ENCODE measurements at regions not wholly inside any gene's neighbourhood (a gene's known extent, or its start where the extent isn't known, plus 50 kb on each side); places are given as distances from the start of the nearest gene placed in this dataset. TPM values are rescaled to one million over a fixed set of nuclear protein-coding genes. Genes with fewer than 3 reads are reported as not detected.

GRCh38 chr1:94595658-94596057 is 54.1 kb upstream of the F3 start:
- no peaks in the 10 kb centered on the region for H3K9me3 ChIP-seq (ENCODE audit: control insufficient read depth in 1 of 2, low read length in 2 of 2)
- Mint-ChIP-seq H3K27me3 (peaks cover 6 to 7% of the 10 kb centered on the region in 2 donors), H3K27ac (peak overlapping the region in 1 of 7 donors; percentile 32), H3K36me3 (no peaks in the 10 kb centered on the region), H3K4me3 (no peak overlapping the region), H3K9me3 (no peaks in the 10 kb centered on the region), H3K4me1 (no peaks in the 10 kb centered on the region)
- no peak for DNase-seq
- no peak overlapping the region for H3K4me3 ChIP-seq (ENCODE audit: low read length in 2 of 2)
- H3K27me3 ChIP-seq (ENCODE audit: insufficient read depth, low read length): no peaks in the 10 kb centered on the region
- ChIA-PET POLR2A (ENCODE audit: partially characterized antibody) (no interaction called here), CTCF (ENCODE audit: partially characterized antibody) (no interaction called here)
- no peaks in the 10 kb centered on the region for H3K4me1 ChIP-seq (ENCODE audit: insufficient read depth, low read length)
- no peak overlapping the region for H3K27ac ChIP-seq (ENCODE audit: low read depth, low read length)
- intact Hi-C loops (cut with micrococcal nuclease): no loop called here
- no peaks in the 10 kb centered on the region for H3K36me3 ChIP-seq (ENCODE audit: insufficient read depth, low read length)

GRCh38 chr1:94593611-94594010 is 52.1 kb upstream of the F3 start:
- H3K36me3 Mint-ChIP-seq: no peaks in the 10 kb centered on the region
- Histone ChIP-seq H3K4me1 (ENCODE audit: insufficient read depth, low read length) (no peaks in the 10 kb centered on the region), H3K27ac (ENCODE audit: low read depth, low read length) (no peak overlapping the region), H3K27me3 (ENCODE audit: insufficient read depth, low read length) (no peaks in the 10 kb centered on the region), H3K4me3 (ENCODE audit: low read length in 2 of 2) (no peak overlapping the region), H3K36me3 (ENCODE audit: insufficient read depth, low read length) (no peaks in the 10 kb centered on the region), H3K9me3 (ENCODE audit: control insufficient read depth in 1 of 2, low read length in 2 of 2) (no peaks in the 10 kb centered on the region)
- H3K4me1 Mint-ChIP-seq: no peaks in the 10 kb centered on the region
- intact Hi-C loops (cut with micrococcal nuclease): no loop called here
- no peak for DNase-seq
- ChIA-PET POLR2A (ENCODE audit: partially characterized antibody) (no interaction called here), CTCF (ENCODE audit: partially characterized antibody) (no interaction called here)
- H3K9me3 Mint-ChIP-seq: no peaks in the 10 kb centered on the region
- no peak overlapping the region for H3K27ac Mint-ChIP-seq
- H3K27me3 Mint-ChIP-seq: peaks cover 3 to 6% of the 10 kb centered on the region in 2 donors
- no peak overlapping the region for H3K4me3 Mint-ChIP-seq

- CTCF ChIA-PET (ENCODE audit: partially characterized antibody): no interaction called here
- H3K4me1 Mint-ChIP-seq: no peaks in the 10 kb centered on the region
- H3K4me3 Mint-ChIP-seq: no peak overlapping the region
These were observed 51.0 kb upstream of the F3 start for GRCh38 chr1:94592571-94592920.

GRCh38 chr1:94591823-94592570 is 50.4 kb upstream of the F3 start:
- Histone ChIP-seq H3K27me3 (ENCODE audit: insufficient read depth, low read length) (no peaks in the 10 kb centered on the region), H3K9me3 (ENCODE audit: control insufficient read depth in 1 of 2, low read length in 2 of 2) (no peaks in the 10 kb centered on the region), H3K36me3 (ENCODE audit: insufficient read depth, low read length) (no peaks in the 10 kb centered on the region), H3K4me1 (ENCODE audit: insufficient read depth, low read length) (no peaks in the 10 kb centered on the region), H3K27ac (ENCODE audit: low read depth, low read length) (no peak overlapping the region), H3K4me3 (ENCODE audit: low read length in 2 of 2) (no peak overlapping the region)
- no peak overlapping the region for H3K27ac Mint-ChIP-seq
- no peaks in the 10 kb centered on the region for H3K9me3 Mint-ChIP-seq
- POLR2A ChIA-PET (ENCODE audit: partially characterized antibody): no interaction called here
- CTCF ChIA-PET (ENCODE audit: partially characterized antibody): no interaction called here
- no peaks in the 10 kb centered on the region for H3K36me3 Mint-ChIP-seq
- intact Hi-C loops (cut with micrococcal nuclease): no loop called here
- H3K4me1 Mint-ChIP-seq: no peaks in the 10 kb centered on the region
- H3K27me3 Mint-ChIP-seq: peaks cover 4 to 6% of the 10 kb centered on the region in 2 donors
- DNase-seq: no peak
- H3K4me3 Mint-ChIP-seq: no peak overlapping the region

More at GRCh38 chr1:94592571-94592920, 51.0 kb upstream of the F3 start:
- peaks cover 4 to 6% of the 10 kb centered on the region in 2 donors for H3K27me3 Mint-ChIP-seq
- no peaks in the 10 kb centered on the region for H3K4me1 ChIP-seq (ENCODE audit: insufficient read depth, low read length)
- H3K27me3 ChIP-seq (ENCODE audit: insufficient read depth, low read length): no peaks in the 10 kb centered on the region
- H3K36me3 ChIP-seq (ENCODE audit: insufficient read depth, low read length): no peaks in the 10 kb centered on the region
- POLR2A ChIA-PET (ENCODE audit: partially characterized antibody): no interaction called here
- no peak overlapping the region for H3K4me3 ChIP-seq (ENCODE audit: low read length in 2 of 2)
- H3K9me3 ChIP-seq (ENCODE audit: control insufficient read depth in 1 of 2, low read length in 2 of 2): no peaks in the 10 kb centered on the region
- no peaks in the 10 kb centered on the region for H3K9me3 Mint-ChIP-seq
- H3K27ac ChIP-seq (ENCODE audit: low read depth, low read length): no peak overlapping the region
- no peaks in the 10 kb centered on the region for H3K36me3 Mint-ChIP-seq
- intact Hi-C loops (cut with micrococcal nuclease): no loop called here
- no peak for DNase-seq
- H3K27ac Mint-ChIP-seq: no peak overlapping the region

Small RNA genes lying in the stretch of these regions (microRNA-seq; reads per million reads assigned to microRNA genes)
- gene MIR378G (ENCODE audit: borderline microRNAs expressed, borderline number of aligned reads, borderline replicate concordance): not detected

Data from CD4-positive, alpha-beta memory T cell (primary cell).